ENCODE measurements at regions not wholly inside any gene's neighbourhood (a gene's known extent, or its start where the extent isn't known, plus 50 kb on each side); places are given as distances from the start of the nearest gene placed in this dataset.

GRCh38 chr7:119395024-119395423, 878.0 kb upstream of the KCND2 start:
- Mint-ChIP-seq H3K9me3 (peaks cover 5 to 6% of the 10 kb centered on the region in 2 donors), H3K27me3 (ENCODE audit: low read depth in 2 of 2) (no peaks in the 10 kb centered on the region), H3K4me3 (no peak overlapping the region), H3K4me1 (no peaks in the 10 kb centered on the region), H3K36me3 (no peaks in the 10 kb centered on the region), H3K27ac (no peak overlapping the region)
- ATAC-seq (no peak), DNase-seq (no peak)
- Histone ChIP-seq H3K27me3 (ENCODE audit: control insufficient read depth, insufficient read depth, low read length) (no peaks in the 10 kb centered on the region), H3K36me3 (ENCODE audit: control insufficient read depth, insufficient read depth, low read length) (no peaks in the 10 kb centered on the region), H3K27ac (ENCODE audit: low read length) (no peak overlapping the region), H3K4me3 (ENCODE audit: low read length) (no peak overlapping the region), H3K4me1 (ENCODE audit: control insufficient read depth, insufficient read depth, low read length) (no peaks in the 10 kb centered on the region), H3K9me3 (ENCODE audit: control insufficient read depth, insufficient read depth, low read length) (peaks cover 2% of the 10 kb centered on the region)
- intact Hi-C loops (cut with micrococcal nuclease), result no loop called here
- WGBS (ENCODE audit: insufficient coverage), result no CpG with 5 or more reads among the region's 2 CpGs
- TF ChIP-seq CTCF (IDR thresholded peaks at IDR 0.05), result no peak

- DNase-seq (no peak), ATAC-seq (no peak)
- WGBS (ENCODE audit: insufficient coverage), result 37% methylated on average over 2 of the region's 2 CpGs
- Histone ChIP-seq H3K4me1 (ENCODE audit: control insufficient read depth, insufficient read depth, low read length) (no peaks in the 10 kb centered on the region), H3K9me3 (ENCODE audit: control insufficient read depth, insufficient read depth, low read length) (no peaks in the 10 kb centered on the region), H3K27ac (ENCODE audit: low read length) (no peak overlapping the region), H3K4me3 (ENCODE audit: low read length) (no peak overlapping the region), H3K36me3 (ENCODE audit: control insufficient read depth, insufficient read depth, low read length) (no peaks in the 10 kb centered on the region), H3K27me3 (ENCODE audit: control insufficient read depth, insufficient read depth, low read length) (no peaks in the 10 kb centered on the region)
- Mint-ChIP-seq H3K4me3 (no peak overlapping the region), H3K9me3 (peaks cover 5 to 6% of the 10 kb centered on the region in 2 donors), H3K27me3 (ENCODE audit: low read depth in 2 of 2) (no peaks in the 10 kb centered on the region), H3K4me1 (no peaks in the 10 kb centered on the region), H3K27ac (no peak overlapping the region), H3K36me3 (no peaks in the 10 kb centered on the region)
- intact Hi-C loops (cut with micrococcal nuclease), result no loop called here
- no peak for TF ChIP-seq CTCF (IDR thresholded peaks at IDR 0.05)
Observed at GRCh38 chr7:119397156-119397555, 875.8 kb upstream of the KCND2 start.

- ATAC-seq (no peak), DNase-seq (no peak)
- Mint-ChIP-seq H3K27ac (no peak overlapping the region), H3K9me3 (peaks cover 2 to 4% of the 10 kb centered on the region in 2 donors), H3K27me3 (ENCODE audit: low read depth in 2 of 2) (no peaks in the 10 kb centered on the region), H3K4me1 (no peaks in the 10 kb centered on the region), H3K36me3 (no peaks in the 10 kb centered on the region), H3K4me3 (no peak overlapping the region)
- no CpG with 5 or more reads among the region's 1 CpG for WGBS (ENCODE audit: insufficient coverage)
- Histone ChIP-seq H3K36me3 (ENCODE audit: control insufficient read depth, insufficient read depth, low read length) (no peaks in the 10 kb centered on the region), H3K27me3 (ENCODE audit: control insufficient read depth, insufficient read depth, low read length) (no peaks in the 10 kb centered on the region), H3K27ac (ENCODE audit: low read length) (no peak overlapping the region), H3K9me3 (ENCODE audit: control insufficient read depth, insufficient read depth, low read length) (no peaks in the 10 kb centered on the region), H3K4me3 (ENCODE audit: low read length) (no peak overlapping the region), H3K4me1 (ENCODE audit: control insufficient read depth, insufficient read depth, low read length) (no peaks in the 10 kb centered on the region)
- no peak for TF ChIP-seq CTCF (IDR thresholded peaks at IDR 0.05)
- intact Hi-C loops (cut with micrococcal nuclease), result no loop called here
Observed at GRCh38 chr7:119408596-119408995, 864.4 kb upstream of the KCND2 start.

GRCh38 chr7:119413314-119413805, 859.6 kb upstream of the KCND2 start:
- no peak for ATAC-seq
- Histone ChIP-seq H3K27ac (ENCODE audit: low read length) (no peak overlapping the region), H3K4me3 (ENCODE audit: low read length) (no peak overlapping the region), H3K36me3 (ENCODE audit: control insufficient read depth, insufficient read depth, low read length) (no peaks in the 10 kb centered on the region), H3K4me1 (ENCODE audit: control insufficient read depth, insufficient read depth, low read length) (no peaks in the 10 kb centered on the region), H3K27me3 (ENCODE audit: control insufficient read depth, insufficient read depth, low read length) (no peaks in the 10 kb centered on the region), H3K9me3 (ENCODE audit: control insufficient read depth, insufficient read depth, low read length) (peaks cover 4% of the 10 kb centered on the region)
- TF ChIP-seq CTCF (IDR thresholded peaks at IDR 0.05), result no peak
- intact Hi-C loops (cut with micrococcal nuclease), result no loop called here
- H3K36me3 Mint-ChIP-seq, result no peaks in the 10 kb centered on the region
- H3K27me3 Mint-ChIP-seq (ENCODE audit: low read depth in 2 of 2), result no peaks in the 10 kb centered on the region
- 96% methylated on average over 22 of the region's 22 CpGs for WGBS (ENCODE audit: insufficient coverage)
- peaks cover 5 to 9% of the 10 kb centered on the region in 2 donors for H3K9me3 Mint-ChIP-seq
- H3K27ac Mint-ChIP-seq, result no peak overlapping the region
- H3K4me3 Mint-ChIP-seq, result no peak overlapping the region
- no peaks in the 10 kb centered on the region for H3K4me1 Mint-ChIP-seq
- no peak for DNase-seq

All from natural killer cell (primary cell).